HUES48 (cell line): ENCODE measurements at regions not wholly inside any gene's neighbourhood (a gene's known extent, or its start where the extent isn't known, plus 50 kb on each side); places are given as distances from the start of the nearest gene placed in this dataset.

ENCODE experiments used
- H3K27ac ChIP-seq: one replicate; pipeline ENCODE4 v1.7.0; 2013; ENCODE audit warnings: low read depth, low read length, inconsistent platforms
- H3K27me3 ChIP-seq: 2 replicates; pipeline ENCODE4 v1.6.1; 2013; ENCODE audit warnings: mild to moderate bottlenecking, low read length; ENCODE audit not compliant: control insufficient read depth, insufficient read depth
- H3K36me3 ChIP-seq: 2 replicates; pipeline ENCODE4 v1.6.1; 2013; ENCODE audit warnings: low read length; ENCODE audit not compliant: control insufficient read depth, insufficient read depth
- H3K4me1 ChIP-seq: 2 replicates; pipeline ENCODE4 v1.6.1; 2013; ENCODE audit warnings: mild to moderate bottlenecking, low read length; ENCODE audit not compliant: control insufficient read depth, insufficient read depth
- H3K4me3 ChIP-seq: 2 replicates; pipeline ENCODE4 v1.5.1; 2013; ENCODE audit warnings: mild to moderate bottlenecking, low read depth, low read length
- H3K9ac ChIP-seq: 2 replicates; pipeline ENCODE4 v1.6.1; 2013; ENCODE audit warnings: mild to moderate bottlenecking, low read depth, low read length, moderate library complexity
- H3K9me3 ChIP-seq: 2 replicates; pipeline ENCODE4 v1.6.1; 2013; ENCODE audit warnings: low read length; ENCODE audit not compliant: control insufficient read depth, insufficient read depth

- H3K9me3 ChIP-seq, result no peaks in the 10 kb centered on the region
- no peak overlapping the region for H3K27ac ChIP-seq
- no peaks in the 10 kb centered on the region for H3K4me1 ChIP-seq
- H3K4me3 ChIP-seq, result no peak overlapping the region
- no peak overlapping the region for H3K9ac ChIP-seq
- no peaks in the 10 kb centered on the region for H3K27me3 ChIP-seq
- H3K36me3 ChIP-seq, result no peaks in the 10 kb centered on the region
Observed at GRCh38 chr14:104386151-104386841, 193.3 kb upstream of the C14orf180 start.

DNA sequence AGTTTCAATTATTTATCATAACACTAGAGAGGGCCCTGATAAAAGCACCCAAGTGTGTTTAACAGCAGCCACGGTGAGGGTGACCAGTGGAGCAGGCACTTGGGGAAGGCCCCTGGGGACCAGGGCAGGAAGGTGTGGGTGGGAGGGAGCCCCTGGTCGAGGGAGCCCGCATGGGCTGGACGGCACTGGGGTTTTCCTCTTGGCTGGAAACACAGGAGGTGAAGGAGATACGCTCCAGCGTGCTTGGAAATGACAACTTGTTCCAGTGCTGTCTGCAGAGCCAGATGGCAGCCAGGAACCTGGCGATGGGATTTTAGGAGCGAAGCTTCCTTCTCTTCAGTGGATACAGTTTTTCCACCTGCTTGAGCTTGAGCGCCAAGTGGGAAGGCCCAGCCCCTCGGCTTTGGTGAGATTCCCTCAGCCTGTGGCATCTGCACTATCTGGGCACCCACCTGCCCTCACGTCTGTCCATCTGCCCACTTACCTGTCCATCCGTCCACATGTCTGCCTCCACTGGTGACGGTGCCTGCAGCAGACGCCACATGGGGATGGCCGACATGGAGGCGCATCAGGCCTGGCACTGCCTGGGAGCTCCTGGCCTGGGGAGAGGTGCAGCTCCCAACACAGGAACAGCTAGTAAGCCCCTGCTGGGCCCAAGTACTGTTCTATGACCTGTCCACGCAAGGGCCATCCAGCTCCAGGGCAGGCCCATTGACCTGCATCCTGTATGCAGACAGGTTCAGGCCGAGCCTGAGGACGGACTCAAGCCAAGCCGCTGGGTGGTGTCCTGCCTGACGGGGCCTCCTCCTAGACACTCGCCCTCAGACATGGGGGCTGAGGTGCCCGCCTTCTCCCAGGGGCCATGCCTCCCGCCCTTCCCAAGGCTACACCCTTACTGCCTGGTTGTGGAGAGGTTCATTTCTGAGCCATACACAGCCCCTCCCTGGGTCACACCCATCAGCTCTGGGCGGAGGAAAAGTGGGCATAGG lies 192.2 kb upstream of the C14orf180 start:
- no peaks in the 10 kb centered on the region for H3K27me3 ChIP-seq

DNA sequence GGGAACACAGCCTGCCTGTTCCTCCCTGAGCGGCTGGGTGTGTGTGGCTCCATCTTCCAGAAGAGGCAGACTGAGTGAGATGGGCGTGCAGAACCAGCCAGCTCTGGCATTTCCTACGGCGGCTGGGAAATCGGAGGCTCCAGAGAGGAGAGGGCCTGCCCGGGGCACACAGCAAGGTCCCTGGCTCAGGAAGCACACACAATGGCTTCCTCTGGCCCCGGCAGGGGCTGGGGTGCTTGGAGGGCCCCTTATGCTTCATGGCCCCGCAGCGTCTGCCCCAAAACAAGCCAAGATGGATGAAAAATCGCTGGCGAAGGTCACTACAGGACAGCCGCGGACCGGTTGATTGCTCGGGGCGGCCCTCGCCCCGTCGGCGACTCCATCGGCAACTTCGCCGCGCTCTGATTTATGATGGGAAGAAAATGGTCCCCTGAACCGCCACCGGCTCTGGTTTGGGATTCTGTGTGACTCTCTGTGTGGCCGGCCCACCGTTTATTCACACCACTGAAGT lies 191.5 kb upstream of the C14orf180 start:
- Histone ChIP-seq H3K36me3 (no peaks in the 10 kb centered on the region), H3K4me3 (no peak overlapping the region), H3K4me1 (no peaks in the 10 kb centered on the region), H3K27me3 (no peaks in the 10 kb centered on the region), H3K9ac (no peak overlapping the region), H3K9me3 (no peaks in the 10 kb centered on the region), H3K27ac (no peak overlapping the region)

More for the DNA sequence above, 192.2 kb upstream of the C14orf180 start:
- Histone ChIP-seq H3K36me3 (no peaks in the 10 kb centered on the region), H3K4me1 (no peaks in the 10 kb centered on the region), H3K9me3 (no peaks in the 10 kb centered on the region), H3K4me3 (no peak overlapping the region), H3K27ac (no peak overlapping the region), H3K9ac (no peak overlapping the region)

DNA sequence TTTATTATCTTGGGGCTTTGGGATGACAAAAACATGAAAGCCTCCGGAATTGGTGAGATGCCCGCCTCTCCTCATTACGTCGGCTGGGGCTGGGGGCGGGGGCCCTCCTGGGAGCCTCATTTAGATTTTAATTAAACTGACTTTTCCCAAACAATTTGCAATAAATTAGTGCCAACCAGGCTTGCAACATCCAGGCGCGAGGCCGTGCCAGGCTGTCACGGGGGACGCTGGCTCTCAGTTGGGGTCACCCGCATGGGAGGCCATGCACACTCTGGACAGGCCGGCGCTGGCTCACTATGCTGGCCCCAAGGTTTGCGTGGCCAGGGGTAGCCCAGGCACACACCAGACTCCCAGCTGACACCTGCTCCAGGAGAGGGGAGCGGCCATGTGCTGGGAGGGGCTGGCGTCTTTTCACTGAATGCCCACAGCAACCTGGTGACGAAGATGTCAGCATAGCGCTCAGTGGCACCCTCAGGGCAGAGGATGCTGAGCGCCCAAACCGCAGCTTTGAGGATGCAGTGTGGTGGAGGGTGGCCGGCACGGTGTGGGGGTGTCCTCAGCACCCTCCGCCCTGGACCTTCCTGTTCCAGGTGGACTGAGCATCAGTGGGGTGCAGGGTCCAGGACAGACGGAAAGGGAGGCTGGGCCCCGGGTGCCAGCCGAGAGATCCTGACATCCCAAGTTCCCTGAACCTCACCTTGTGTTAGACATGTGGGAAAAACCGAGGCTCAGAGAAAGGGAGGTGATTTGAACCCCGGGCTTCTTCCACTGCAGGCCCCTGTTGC lies 190.8 kb upstream of the C14orf180 start:
- Histone ChIP-seq H3K9me3 (no peaks in the 10 kb centered on the region), H3K9ac (no peak overlapping the region), H3K4me3 (no peak overlapping the region), H3K4me1 (no peaks in the 10 kb centered on the region), H3K27ac (no peak overlapping the region), H3K36me3 (no peaks in the 10 kb centered on the region), H3K27me3 (no peaks in the 10 kb centered on the region)

- Histone ChIP-seq H3K9me3 (no peaks in the 10 kb centered on the region), H3K36me3 (no peaks in the 10 kb centered on the region), H3K9ac (no peak overlapping the region), H3K27me3 (no peaks in the 10 kb centered on the region), H3K4me1 (no peaks in the 10 kb centered on the region), H3K27ac (no peak overlapping the region), H3K4me3 (no peak overlapping the region)
Observed at GRCh38 chr14:104389326-104390220, 190.0 kb upstream of the C14orf180 start.

- Histone ChIP-seq H3K4me1 (no peaks in the 10 kb centered on the region), H3K27me3 (no peaks in the 10 kb centered on the region), H3K36me3 (no peaks in the 10 kb centered on the region), H3K27ac (no peak overlapping the region), H3K9me3 (no peaks in the 10 kb centered on the region), H3K9ac (no peak overlapping the region), H3K4me3 (no peak overlapping the region)
Observed at GRCh38 chr14:104390221-104390931, 189.2 kb upstream of the C14orf180 start.

DNA sequence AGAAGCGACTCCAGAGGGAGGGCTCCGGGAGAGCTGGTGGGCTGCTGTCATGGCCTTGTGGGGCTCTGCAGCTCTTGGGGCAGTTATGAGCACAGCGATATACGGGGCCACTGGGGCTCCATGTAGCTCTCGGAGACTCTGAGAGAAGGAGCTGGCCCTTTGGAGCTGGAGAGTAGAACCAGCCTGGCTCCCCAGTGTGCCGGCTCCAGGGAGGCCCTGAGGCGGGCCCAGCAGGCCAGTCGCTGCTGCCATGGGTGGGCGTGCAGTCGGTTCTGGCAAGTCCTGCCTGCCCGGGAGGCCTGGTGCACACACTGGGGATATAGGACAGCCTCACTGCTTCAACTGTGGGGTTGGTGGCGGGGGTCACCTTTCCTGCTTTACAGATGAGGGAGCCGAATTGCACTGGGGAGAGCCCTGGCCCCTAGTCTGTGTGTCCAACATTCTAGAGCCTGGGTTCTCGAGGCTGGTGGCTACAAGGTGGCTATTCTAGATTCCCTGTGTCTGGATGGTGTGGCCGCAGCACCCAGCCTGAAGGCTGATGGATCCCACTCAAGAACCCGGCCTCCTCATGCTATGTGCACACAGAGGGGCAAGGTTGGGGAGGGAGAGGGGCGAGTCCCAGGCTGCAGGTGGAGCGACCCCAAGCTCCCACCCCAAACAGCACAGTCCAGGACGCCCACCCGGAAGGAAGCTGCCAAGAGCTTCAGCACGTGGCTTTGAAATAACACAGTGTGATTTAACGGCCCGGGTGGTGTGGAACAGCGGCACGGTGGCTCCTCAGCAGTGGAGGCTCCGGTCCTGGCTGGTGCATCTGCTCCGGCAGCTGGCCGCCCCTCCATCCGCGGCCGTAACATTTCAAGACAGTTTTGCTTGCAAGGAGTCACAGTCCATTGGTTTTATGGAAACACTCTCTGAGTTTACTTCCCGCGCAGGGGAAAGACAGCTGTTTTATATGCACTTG lies 188.3 kb upstream of the C14orf180 start:
- H3K27me3 ChIP-seq, result no peaks in the 10 kb centered on the region
- H3K4me1 ChIP-seq, result no peaks in the 10 kb centered on the region
- H3K4me3 ChIP-seq, result no peak overlapping the region
- no peaks in the 10 kb centered on the region for H3K36me3 ChIP-seq
- H3K9me3 ChIP-seq, result no peaks in the 10 kb centered on the region
- no peak overlapping the region for H3K9ac ChIP-seq
- H3K27ac ChIP-seq, result no peak overlapping the region

DNA sequence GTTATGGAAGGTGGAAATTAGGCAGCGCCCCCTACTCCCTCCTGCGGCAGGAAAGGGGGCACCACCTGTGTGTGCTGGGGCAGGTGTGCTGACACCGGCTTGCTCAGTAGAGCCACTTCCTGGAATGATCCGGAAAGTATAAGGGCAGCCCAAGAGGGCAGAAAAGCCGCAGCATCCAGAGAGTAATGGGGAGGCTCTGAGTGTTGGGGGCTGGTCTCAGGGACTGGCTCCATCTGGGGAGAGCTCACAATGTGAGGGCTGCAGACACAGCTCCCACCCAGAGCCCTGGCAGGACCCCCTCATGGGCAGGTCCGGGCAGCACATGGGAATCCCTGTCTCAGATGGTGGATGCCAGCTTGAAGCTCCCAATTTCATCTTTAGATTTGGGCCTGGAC lies 187.6 kb upstream of the C14orf180 start:
- Histone ChIP-seq H3K27me3 (no peaks in the 10 kb centered on the region), H3K9me3 (no peaks in the 10 kb centered on the region), H3K36me3 (no peaks in the 10 kb centered on the region), H3K4me3 (no peak overlapping the region), H3K4me1 (no peaks in the 10 kb centered on the region), H3K9ac (no peak overlapping the region), H3K27ac (no peak overlapping the region)
